ENCODE measurements at regions not wholly inside any gene's neighbourhood (a gene's known extent, or its start where the extent isn't known, plus 50 kb on each side); places are given as distances from the start of the nearest gene placed in this dataset.

- no peaks in the 10 kb centered on the region for H3K27me3 ChIP-seq (ENCODE audit: low read length)
- no peak overlapping the region for H3K4me3 ChIP-seq (ENCODE audit: insufficient read depth, low read length, poor library complexity, severe bottlenecking)
- no peaks in the 10 kb centered on the region for H3K9me2 ChIP-seq (replicated peaks; ENCODE audit: insufficient read depth, low read length)
- no peak overlapping the region for H3K9ac ChIP-seq (ENCODE audit: low read length)
- no peaks in the 10 kb centered on the region for H3K79me2 ChIP-seq (ENCODE audit: insufficient read depth, low read length)
- H3K27ac ChIP-seq (ENCODE audit: low read depth, low read length): no peak overlapping the region
- H2AFZ ChIP-seq (ENCODE audit: low read depth, low read length, severe bottlenecking): no peak overlapping the region
- no peak overlapping the region for H3K4me2 ChIP-seq (ENCODE audit: low read depth, low read length, poor library complexity, severe bottlenecking)
- H4K20me1 ChIP-seq (ENCODE audit: low read depth, low read length): no peaks in the 10 kb centered on the region
- no peaks in the 10 kb centered on the region; the same call in 1 of the 2 replicates for H3K36me3 ChIP-seq (ENCODE audit: low read length)
- TF ChIP-seq EZH2phosphoT487 (conservative IDR thresholded peaks at IDR 0.05; ENCODE audit: low read length) (no peak), CTCF (IDR thresholded peaks at IDR 0.05; ENCODE audit: insufficient read depth, low read length, poor library complexity, severe bottlenecking) (no peak)
- peaks cover 14% of the 10 kb centered on the region; the same call in 1 of the 2 replicates for H3F3A ChIP-seq (ENCODE audit: insufficient read depth)
- H3K9me3 ChIP-seq (ENCODE audit: insufficient read depth, low read length): no peaks in the 10 kb centered on the region
These were observed 377.0 kb downstream of the PTPRC start for GRCh38 chr1:199015799-199016198.

GRCh38 chr1:199018471-199019135 is 379.8 kb downstream of the PTPRC start:
- H3K9me2 ChIP-seq (replicated peaks; ENCODE audit: insufficient read depth, low read length): no peaks in the 10 kb centered on the region

GRCh38 chr1:199020051-199020450 is 381.2 kb downstream of the PTPRC start:
- no peak overlapping the region for H3K4me2 ChIP-seq (ENCODE audit: low read depth, low read length, poor library complexity, severe bottlenecking)
- H3F3A ChIP-seq (ENCODE audit: insufficient read depth): no peaks in the 10 kb centered on the region
- no peak overlapping the region for H2AFZ ChIP-seq (ENCODE audit: low read depth, low read length, severe bottlenecking)
- no peak for TF ChIP-seq CTCF (IDR thresholded peaks at IDR 0.05; ENCODE audit: insufficient read depth, low read length, poor library complexity, severe bottlenecking)
- TF ChIP-seq EZH2phosphoT487 (conservative IDR thresholded peaks at IDR 0.05; ENCODE audit: low read length): no peak
- no peaks in the 10 kb centered on the region for H3K9me3 ChIP-seq (ENCODE audit: insufficient read depth, low read length)
- H3K79me2 ChIP-seq (ENCODE audit: insufficient read depth, low read length): no peaks in the 10 kb centered on the region
- no peaks in the 10 kb centered on the region for H4K20me1 ChIP-seq (ENCODE audit: low read depth, low read length)
- no peaks in the 10 kb centered on the region; the same call in 1 of the 2 replicates for H3K36me3 ChIP-seq (ENCODE audit: low read length)
- no peak overlapping the region for H3K4me3 ChIP-seq (ENCODE audit: insufficient read depth, low read length, poor library complexity, severe bottlenecking)
- H3K27ac ChIP-seq (ENCODE audit: low read depth, low read length): no peak overlapping the region
- no peaks in the 10 kb centered on the region for H3K9me2 ChIP-seq (replicated peaks; ENCODE audit: insufficient read depth, low read length)
- H3K9ac ChIP-seq (ENCODE audit: low read length): no peak overlapping the region
- H3K27me3 ChIP-seq (ENCODE audit: low read length): no peaks in the 10 kb centered on the region

More at GRCh38 chr1:199018471-199019135, 379.8 kb downstream of the PTPRC start:
- no peaks in the 10 kb centered on the region; the same call in 1 of the 2 replicates for H3K36me3 ChIP-seq (ENCODE audit: low read length)
- H3K9ac ChIP-seq (ENCODE audit: low read length): no peak overlapping the region
- H3K27me3 ChIP-seq (ENCODE audit: low read length): no peaks in the 10 kb centered on the region
- no peak overlapping the region for H2AFZ ChIP-seq (ENCODE audit: low read depth, low read length, severe bottlenecking)
- no peaks in the 10 kb centered on the region for H4K20me1 ChIP-seq (ENCODE audit: low read depth, low read length)
- H3F3A ChIP-seq (ENCODE audit: insufficient read depth): no peaks in the 10 kb centered on the region
- H3K79me2 ChIP-seq (ENCODE audit: insufficient read depth, low read length): no peaks in the 10 kb centered on the region
- H3K9me3 ChIP-seq (ENCODE audit: insufficient read depth, low read length): no peaks in the 10 kb centered on the region
- no peak for TF ChIP-seq EZH2phosphoT487 (conservative IDR thresholded peaks at IDR 0.05; ENCODE audit: low read length)
- TF ChIP-seq CTCF (IDR thresholded peaks at IDR 0.05; ENCODE audit: insufficient read depth, low read length, poor library complexity, severe bottlenecking): no peak
- no peak overlapping the region for H3K4me2 ChIP-seq (ENCODE audit: low read depth, low read length, poor library complexity, severe bottlenecking)
- H3K4me3 ChIP-seq (ENCODE audit: insufficient read depth, low read length, poor library complexity, severe bottlenecking): no peak overlapping the region
- H3K27ac ChIP-seq (ENCODE audit: low read depth, low read length): no peak overlapping the region
